ENCODE measurements at regions not wholly inside any gene's neighbourhood (a gene's known extent, or its start where the extent isn't known, plus 50 kb on each side); places are given as distances from the start of the nearest gene placed in this dataset.

- DNase-seq, result no peak
These were observed 131.2 kb downstream of the MAGEB5 start for GRCh38 chrX:26347171-26347570.

- DNase-seq, result no peak
These were observed 118.3 kb downstream of the MAGEB5 start for GRCh38 chrX:26334232-26334631.

GRCh38 chrX:26328608-26329319 lies 112.8 kb downstream of the MAGEB5 start:
- DNase-seq, result no peak

- DNase-seq, result no peak
These were observed 93.3 kb downstream of the MAGEB5 start for GRCh38 chrX:26309262-26309661.

GRCh38 chrX:26295425-26295824 lies 79.5 kb downstream of the MAGEB5 start:
- no peak for DNase-seq

- no peak for DNase-seq
These were observed 70.9 kb downstream of the MAGEB5 start for GRCh38 chrX:26286836-26287235.

Data from CD4-positive, alpha-beta T cell treated with Interleukin-12 subunit alpha and Interleukin-12 subunit beta, for 1 hour (primary cell).